ENCODE measurements at regions not wholly inside any gene's neighbourhood (a gene's known extent, or its start where the extent isn't known, plus 50 kb on each side); places are given as distances from the start of the nearest gene placed in this dataset.

DNA sequence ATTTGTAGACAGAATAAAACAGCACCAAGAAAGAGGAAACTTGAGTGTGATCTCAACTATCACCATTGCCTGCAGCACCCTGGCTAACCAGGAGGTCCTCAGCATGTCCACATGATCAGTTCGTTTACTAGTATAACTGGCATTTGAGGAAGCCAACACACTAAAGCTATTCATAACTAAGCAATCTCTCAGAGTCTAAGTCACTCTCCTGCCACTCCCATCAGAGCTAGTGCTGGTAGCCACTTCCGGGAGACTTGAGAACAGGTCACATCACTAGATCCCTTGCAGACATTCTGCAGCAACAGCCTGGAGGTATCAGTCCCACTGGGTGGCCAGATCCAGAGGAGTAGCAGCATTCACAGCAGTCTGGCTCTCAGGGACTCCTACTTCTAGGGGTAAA, 352.9 kb upstream of the OR4E1 start:
- no peak for DNase-seq
- intact Hi-C loops (cut with DNase I) = no loop called here

DNA sequence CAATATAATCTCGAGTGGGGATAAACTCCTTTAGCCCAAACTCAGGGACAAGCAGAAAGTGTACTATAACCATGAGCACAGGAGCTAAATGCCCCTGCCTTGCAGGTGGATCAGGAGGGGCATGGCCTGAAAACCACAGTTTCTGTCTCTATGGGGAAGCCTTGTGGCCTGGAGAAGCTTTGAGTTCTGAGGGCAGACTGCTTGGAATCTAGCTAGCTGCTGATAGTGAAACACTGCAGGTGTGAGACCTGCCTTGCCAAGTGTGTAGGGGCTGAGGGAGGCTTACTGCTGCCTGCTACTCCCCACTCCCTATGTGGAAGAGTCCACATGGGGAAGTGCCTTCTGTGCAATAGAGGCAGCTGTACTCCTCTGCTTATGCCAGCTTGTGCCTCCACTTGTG, 352.3 kb upstream of the OR4E1 start:
- intact Hi-C loops (cut with DNase I) = no loop called here
- DNase-seq = no peak

DNA sequence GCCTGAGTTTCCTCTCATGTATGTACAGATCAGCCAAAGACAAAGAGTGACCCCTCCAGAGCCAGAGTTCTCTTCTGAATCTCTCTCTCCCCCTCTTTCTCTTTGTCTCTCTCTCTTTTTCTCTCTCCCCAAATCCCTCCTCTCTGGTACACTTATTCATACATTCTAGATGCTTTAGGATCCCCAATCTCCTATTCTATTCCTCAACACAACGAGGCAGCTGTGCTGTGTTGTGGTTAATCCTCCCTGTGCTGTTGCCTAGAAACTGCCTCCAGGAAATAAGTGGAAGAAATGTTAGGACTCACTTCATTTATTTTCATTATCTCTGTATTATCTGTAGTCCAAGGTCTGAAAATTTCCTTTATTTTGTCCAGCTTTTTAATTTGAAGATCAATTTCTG, 350.5 kb upstream of the OR4E1 start:
- intact Hi-C loops (cut with DNase I) = no loop called here
- no peak for DNase-seq

DNA sequence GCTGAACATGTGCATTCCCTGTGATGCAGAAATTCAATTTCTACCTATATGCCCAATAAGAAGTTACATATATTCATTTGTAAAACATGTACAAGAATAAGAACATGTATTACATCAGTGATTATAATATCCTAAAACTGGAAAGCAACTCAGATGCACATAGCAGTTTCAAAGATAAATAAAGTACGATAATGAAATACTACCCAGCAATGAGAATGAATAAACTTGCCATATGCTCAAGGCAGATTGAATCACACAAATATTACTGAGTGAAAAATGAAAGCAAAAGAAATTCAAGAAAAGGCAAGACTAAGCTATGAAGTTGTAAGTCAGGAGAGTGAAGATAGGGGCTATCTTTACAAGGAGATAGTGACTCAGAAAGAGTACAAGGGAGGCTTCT, 345.3 kb upstream of the OR4E1 start:
- intact Hi-C loops (cut with DNase I) = no loop called here
- no peak for DNase-seq

DNA sequence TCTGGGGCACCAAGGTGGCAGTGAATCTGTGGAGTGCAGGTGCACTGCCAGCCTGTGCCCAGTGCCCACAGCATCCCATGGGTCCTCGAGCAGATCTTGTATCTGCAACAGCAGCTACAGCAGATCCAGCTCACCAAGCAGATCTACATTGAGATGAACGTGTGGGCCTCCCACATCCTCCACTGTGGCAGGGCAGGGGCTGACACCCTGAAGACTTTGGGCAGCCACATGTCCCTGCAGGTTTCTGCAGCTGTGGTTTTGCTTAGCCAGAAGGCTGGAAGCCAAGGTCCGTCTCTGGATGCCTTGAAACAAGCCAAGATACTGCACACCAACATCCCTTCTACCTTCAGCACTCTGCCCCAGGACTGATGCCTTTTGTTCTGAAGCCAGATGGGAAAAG, 338.8 kb upstream of the OR4E1 start:
- no peak for DNase-seq
- intact Hi-C loops (cut with DNase I) = no loop called here

DNA sequence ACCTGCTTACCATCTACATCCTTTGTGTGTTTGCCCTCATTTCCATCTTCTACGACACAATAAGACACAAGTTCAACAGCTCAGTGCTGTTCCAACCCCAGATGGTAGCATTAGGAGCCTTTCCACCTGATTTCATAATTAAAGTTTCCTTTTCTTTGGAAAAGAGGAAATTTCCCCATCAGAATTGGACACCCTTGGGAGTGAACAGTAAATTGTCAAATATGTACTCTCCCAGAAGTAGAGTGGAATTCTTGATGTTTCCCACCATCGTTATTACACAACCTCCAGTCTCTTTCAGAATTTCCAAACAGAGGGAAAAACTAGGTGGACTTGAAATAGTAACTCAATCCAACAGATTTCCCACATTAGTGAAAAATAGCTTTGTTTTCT, 337.6 kb upstream of the OR4E1 start:
- intact Hi-C loops (cut with DNase I) = no loop called here
- no peak for DNase-seq

DNA sequence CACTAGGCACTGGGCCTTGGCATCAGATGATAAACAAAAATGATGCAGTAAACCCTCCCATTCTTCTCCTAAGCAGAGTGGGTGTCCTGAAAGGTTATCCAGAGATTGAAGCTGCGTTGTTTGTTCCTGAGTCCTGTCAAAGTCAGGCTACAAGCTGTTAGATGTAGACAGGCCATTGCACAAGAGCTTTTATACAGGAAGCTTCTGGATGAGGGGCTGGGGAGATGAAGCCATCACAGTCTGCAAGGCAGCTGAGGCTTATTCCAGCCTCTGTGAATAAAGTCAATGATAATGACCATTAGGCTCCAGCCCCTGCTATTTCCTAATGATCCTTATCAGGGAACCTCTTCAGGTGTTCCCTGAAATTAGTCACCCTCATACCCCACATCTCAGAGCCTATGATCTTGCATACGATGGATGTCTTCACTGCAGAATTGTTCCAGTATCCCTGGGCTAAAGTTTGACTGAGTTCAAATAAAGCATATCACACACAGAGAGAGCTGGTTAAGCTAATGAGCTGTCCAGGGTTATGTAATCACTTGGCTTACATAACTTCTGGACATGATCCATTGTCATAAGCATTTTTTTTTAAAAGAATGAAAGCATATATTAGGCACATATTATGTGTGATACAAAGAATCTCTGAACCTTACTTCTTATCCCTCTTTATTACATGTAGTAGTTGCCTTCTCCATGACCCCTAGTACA, 337.1 kb upstream of the OR4E1 start:
- intact Hi-C loops (cut with DNase I) = no loop called here
- DNase-seq = no peak

DNA sequence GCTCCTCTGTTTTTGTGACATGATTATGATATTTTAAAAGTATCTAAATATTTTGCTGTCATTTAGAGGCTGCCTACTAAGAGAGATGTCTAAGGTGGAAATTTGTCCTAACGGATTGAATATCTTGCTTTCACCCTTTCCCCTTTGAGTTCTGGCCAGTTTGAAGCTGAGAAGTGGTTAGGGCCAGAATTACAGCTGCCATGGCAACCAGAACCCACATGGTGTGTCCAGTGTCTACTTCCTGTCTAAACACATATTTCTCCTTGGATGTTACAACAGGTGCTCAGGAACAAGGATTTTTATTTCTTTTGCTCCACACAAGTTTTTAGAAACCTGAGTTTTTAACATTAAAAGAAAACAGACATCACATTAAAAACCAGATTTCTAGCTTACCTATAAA, 335.1 kb upstream of the OR4E1 start:
- intact Hi-C loops (cut with DNase I) = no loop called here
- DNase-seq = no peak

DNA sequence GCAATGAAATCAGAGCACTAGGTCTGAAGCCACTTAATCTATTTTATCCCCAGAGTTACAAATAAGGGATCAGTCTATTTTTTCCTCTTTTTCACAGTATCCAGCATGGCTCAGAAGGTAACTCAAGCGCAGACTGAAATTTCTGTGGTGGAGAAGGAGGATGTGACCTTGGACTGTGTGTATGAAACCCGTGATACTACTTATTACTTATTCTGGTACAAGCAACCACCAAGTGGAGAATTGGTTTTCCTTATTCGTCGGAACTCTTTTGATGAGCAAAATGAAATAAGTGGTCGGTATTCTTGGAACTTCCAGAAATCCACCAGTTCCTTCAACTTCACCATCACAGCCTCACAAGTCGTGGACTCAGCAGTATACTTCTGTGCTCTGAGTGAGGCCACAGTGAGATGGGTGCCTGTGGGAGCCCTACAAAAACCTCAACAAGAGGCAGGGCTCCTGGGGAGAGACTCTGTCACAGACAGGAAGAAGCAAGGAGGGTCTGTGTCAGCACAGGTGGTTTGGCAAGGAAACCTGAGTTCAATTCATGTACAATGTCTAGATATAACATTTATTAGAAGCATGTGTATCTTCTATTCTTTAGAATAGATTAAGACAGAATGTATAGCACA, 334.3 kb upstream of the OR4E1 start:
- intact Hi-C loops (cut with DNase I) = no loop called here
- no peak for DNase-seq

DNA sequence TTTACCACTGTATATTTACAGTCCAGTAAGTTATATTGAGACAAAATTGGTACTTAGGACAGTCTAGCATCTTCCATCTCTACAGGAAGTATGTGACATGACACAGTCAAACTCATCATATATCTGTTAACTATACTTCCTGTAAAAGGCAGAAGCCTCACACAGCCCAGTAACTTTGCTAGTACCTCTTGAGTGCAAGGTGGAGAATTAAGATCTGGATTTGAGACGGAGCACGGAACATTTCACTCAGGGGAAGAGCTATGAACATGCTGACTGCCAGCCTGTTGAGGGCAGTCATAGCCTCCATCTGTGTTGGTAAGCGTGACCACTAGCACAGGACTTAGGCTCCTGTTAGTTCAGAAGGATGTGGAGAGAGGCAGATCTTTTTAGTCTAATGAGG, 333.7 kb upstream of the OR4E1 start:
- no peak for DNase-seq
- intact Hi-C loops (cut with DNase I) = no loop called here

DNA sequence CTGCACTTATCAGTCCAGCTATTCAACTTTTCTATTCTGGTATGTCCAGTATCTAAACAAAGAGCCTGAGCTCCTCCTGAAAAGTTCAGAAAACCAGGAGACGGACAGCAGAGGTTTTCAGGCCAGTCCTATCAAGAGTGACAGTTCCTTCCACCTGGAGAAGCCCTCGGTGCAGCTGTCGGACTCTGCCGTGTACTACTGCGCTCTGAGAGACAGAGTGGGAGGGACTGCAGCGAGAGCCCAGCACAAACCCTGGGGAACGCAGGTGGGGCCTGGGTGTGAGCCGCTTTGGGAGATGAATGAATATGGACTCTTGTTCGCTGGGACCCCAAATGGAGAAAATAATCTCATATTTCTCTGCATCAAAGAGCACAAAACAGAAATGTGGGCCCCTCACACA, 329.8 kb upstream of the OR4E1 start:
- intact Hi-C loops (cut with DNase I) = no loop called here
- DNase-seq = no peak

DNA sequence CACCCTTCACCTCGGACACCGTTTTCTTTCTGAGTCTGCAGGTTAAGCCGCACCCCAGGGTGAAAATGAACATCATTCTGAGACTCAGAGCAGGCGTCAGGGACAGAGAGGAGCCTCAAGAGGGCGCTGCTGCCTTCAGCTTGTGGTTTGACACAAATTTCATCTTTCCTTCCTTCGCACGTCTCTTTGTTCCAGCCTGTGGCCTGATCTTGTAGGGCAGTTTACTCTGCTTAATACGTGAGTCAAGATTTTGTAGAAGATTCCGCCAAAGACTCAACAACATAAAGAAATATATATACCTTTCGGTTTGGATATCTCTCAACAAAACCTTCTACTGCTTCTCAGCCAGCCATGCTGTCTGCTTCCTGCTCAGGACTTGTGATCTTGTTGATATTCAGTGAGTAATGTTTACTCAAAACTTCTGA, 329.3 kb upstream of the OR4E1 start:
- intact Hi-C loops (cut with DNase I) = no loop called here
- peak in 4 of 42 donors; percentile 9 to 19 (median 12) for DNase-seq

DNA sequence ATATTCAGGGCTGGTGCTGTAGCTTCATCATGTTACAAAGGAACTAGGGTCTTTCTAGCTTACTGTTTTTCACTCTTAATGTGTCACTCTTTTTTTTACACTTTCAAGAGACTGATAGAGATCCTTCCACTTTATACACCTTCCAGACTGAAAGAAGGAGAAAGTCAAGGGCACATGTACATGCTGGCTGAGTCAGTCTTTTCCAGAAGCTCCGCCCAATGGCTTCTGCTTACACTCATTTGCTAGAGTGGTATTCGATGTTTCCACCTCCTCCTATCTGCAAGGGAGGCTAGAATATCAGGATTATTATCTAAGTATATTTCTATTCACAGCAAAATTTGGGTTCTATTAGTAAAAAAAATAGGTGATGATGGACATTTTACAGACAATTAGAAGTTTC, 325.8 kb upstream of the OR4E1 start:
- no peak for DNase-seq
- intact Hi-C loops (cut with DNase I) = no loop called here

DNA sequence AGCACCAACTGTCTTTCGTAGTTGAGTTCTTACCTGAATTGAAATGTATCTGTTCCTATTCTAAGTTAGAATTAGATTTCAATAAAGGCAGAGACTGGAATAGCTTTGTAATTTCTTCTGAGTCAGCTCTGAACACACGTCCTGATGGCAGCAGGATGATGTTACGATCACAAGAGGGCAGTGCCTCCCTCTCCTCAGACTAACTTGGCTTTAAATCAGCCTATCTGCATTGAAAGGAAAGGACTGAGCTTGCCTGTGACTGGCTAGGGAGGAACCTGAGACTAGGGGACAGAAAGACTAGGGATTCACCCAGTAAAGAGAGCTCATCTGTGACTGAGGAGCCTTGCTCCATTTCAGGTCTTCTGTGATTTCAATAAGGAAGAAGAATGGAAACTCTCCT, 323.7 kb upstream of the OR4E1 start:
- peak in 1 of 42 donors; percentile 10 for DNase-seq
- intact Hi-C loops (cut with DNase I) = no loop called here

DNA sequence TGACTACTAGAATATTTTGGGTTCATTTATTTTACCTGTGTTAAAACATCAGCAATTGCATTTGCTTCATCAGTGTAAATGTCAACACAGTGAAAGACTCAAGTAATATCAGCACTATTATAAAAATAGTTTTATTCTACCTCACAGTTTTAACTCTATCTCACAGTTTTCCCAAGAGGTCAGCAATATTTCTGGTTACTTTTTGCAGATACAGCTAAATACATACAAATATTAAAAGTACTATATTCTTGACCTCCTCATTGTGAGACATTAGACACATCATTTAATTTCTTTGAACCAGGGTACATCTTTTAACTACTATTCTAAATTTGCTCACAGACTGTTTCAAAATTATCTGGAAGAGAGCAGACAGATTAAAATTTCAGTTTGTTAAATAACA, 321.7 kb upstream of the OR4E1 start:
- intact Hi-C loops (cut with DNase I) = no loop called here
- DNase-seq = no peak

DNA sequence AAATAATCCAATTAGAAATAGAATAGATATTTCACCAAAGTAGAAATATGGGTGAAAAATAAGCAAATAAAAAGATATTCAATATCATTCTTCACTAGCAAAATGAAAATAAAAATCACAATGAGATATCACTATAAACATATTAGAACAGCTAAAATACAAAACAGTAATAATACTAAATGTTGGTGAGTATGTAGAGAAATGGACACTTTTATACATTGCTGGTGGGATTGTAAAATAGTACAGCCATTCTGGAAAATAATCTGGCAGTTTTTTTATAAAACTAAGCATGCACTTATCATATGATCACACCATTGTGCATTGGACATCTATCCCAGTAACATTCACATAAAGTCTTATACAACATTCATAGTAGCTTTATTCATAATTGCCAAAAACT, 320.2 kb upstream of the OR4E1 start:
- DNase-seq = no peak
- intact Hi-C loops (cut with DNase I) = no loop called here

DNA sequence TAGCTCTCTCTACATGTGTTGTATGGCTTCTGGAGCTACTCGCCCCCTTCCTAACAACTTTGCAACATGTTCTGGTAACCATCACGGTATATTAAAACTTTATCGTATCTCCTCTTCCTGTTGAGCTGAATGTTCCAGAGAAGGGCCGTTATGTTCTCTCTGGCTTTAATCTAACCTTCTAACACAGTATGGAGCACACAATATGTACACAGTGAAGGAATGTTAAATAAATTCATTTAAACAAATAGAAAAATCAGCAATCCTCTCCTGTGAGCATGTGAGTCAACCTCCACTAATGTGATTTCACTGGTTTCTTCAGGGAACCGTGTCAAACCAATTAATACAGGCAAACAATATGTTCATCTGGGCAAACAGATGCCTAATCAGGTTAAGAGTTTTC, 319.5 kb upstream of the OR4E1 start:
- DNase-seq = no peak
- intact Hi-C loops (cut with DNase I) = no loop called here

DNA sequence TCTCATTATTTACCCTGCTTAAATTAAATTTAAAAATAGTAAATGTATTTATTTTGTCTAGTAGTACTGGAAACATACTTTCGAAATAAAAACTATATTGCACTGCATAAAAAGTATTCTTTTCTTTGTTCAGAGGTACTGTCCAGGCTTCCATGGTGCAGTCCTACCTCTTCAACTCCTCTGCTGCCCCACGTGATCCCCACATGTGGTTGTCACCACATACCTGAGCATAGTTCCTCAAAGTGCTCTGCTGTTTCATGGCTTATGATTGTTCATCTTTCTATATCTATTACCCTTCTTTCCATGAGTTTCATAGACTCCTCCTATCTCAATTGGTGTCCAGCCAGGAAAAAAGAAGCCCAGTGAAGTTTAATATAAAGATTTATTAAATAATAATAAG, 317.5 kb upstream of the OR4E1 start:
- no peak for DNase-seq
- intact Hi-C loops (cut with DNase I) = no loop called here

DNA sequence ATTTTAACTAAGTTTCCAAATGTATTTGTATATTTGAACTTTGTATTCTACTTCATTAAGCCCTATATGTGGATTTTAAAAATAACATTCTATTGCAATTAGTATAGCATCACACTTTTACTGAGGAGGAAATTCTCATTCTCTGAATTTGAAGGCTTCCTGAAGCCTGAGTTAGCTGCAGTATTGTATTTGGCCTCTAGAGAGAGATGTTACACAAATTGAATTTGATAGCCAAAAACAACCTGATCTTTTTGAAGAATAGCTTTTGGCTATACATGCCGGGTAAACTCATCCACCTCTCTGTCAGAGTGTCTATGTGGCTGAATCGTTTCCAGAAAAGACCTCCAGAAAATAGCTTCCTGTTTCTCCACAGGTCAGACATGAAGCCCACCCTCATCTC, 316.5 kb upstream of the OR4E1 start:
- intact Hi-C loops (cut with DNase I) = no loop called here
- no peak for DNase-seq

DNA sequence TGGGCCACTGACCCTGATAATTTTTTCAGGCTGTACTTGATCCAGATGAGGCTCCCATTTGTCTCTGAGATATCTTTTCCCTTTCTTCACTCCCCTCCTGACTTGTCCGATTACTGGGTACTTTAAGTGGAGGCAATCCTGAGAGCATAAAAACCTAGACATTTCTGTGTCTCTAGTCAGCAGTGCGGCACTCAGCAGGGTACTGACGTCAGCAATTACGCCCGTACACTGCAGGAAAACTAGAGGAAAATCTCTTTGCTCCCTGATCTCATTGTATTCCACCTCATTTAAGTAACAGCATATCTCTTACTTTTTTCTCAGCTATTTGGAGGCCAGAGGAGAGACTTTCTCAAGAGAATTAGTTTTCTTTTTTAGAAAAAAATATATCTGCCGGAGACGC, 315.5 kb upstream of the OR4E1 start:
- no peak for DNase-seq
- intact Hi-C loops (cut with DNase I) = no loop called here

DNA sequence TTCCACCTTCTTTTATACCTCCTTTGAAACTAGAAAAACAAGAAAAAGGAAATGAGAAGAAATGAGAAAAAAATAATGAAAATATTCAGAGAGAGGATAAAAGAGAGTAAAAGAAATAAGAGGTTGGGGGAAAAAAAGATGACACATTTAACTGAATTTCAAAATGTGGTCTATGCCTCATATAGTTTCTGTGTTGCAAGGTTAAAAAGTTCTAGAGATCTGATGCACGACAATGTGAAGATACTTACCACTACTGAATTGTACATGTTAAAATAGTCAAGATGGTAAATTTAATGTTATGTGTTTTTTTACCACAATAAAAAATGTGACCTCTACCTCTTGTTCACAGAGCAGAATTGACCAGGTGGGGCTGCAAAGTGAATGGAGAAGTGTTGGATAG, 314.8 kb upstream of the OR4E1 start:
- no peak for DNase-seq
- intact Hi-C loops (cut with DNase I) = no loop called here

Measured in head of caudate nucleus (tissue), 42 donors.